HG03159 (cell line): ENCODE measurements at regions not wholly inside any gene's neighbourhood (a gene's known extent, or its start where the extent isn't known, plus 50 kb on each side); places are given as distances from the start of the nearest gene placed in this dataset.
"Not testable (repeated sequence)": the region's sequence is repeated elsewhere in the genome, so short reads cannot be mapped to it uniquely, and the experiment has no call there.

ENCODE experiments used
- ATAC-seq: cut with Tn5 transposase; IDR thresholded peaks from one replicate; pipeline ENCODE4 v1.9.1; 2021; ENCODE audit warnings: mild to moderate bottlenecking, moderate library complexity; ENCODE audit not compliant: unreplicated experiment

DNA sequence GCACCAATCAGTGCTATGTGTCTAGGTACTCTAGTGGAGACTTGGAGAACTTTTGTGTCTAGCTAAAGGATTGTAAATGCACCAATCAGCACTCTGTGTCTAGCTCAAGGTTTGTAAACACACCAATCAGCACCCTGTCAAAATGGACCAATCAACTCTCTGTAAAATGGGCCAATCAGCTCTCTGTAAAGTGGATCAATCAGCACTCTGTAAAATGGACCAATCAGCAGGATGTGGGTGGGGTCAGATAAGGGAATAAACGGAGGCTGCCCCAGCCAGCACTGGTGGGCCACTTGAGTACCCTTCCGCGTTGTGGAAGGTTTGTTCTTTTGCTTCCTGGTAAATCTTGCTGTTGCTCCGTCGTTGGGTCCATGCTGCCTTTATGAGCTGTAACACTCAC, 135.3 kb upstream of the RFC3 start:
- ATAC-seq: not testable (repeated sequence)

DNA sequence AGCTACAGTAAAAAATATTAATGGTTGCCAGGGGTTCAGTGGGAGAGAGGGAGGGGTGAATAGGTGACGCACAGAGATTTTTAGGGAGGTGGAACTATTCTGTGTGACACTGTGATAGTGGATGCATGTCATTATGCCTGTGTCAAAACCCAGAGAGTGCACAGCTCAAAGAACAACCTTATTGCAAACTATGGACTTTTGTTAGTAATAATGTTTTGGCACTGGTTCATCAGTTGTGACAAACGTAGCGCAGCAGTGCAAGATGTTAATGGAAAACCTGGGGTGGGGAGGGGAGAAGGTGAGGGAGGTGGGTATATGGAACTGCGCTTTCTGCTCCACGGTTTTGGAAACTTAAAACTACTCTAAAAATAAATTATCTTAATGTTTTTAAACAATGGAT, 134.6 kb upstream of the RFC3 start:
- no peak for ATAC-seq

DNA sequence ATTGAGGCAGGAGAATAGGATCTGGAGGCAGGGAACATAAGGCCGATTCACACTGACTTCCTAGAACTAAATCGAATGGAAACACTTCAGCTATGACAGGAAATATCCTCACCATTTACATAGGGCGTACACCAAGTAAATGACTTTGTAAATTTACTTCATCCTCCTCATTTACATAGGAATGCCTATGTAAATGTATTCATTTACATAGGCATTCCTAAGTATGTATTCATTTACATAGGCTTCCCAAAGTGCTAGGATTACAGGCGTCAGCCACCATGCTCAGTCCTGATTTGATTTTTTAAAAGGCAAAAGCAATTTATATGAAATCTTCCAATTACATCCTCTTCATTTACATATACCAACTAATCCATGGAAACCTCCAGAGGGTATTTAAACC, 133.1 kb upstream of the RFC3 start:
- ATAC-seq: no peak

DNA sequence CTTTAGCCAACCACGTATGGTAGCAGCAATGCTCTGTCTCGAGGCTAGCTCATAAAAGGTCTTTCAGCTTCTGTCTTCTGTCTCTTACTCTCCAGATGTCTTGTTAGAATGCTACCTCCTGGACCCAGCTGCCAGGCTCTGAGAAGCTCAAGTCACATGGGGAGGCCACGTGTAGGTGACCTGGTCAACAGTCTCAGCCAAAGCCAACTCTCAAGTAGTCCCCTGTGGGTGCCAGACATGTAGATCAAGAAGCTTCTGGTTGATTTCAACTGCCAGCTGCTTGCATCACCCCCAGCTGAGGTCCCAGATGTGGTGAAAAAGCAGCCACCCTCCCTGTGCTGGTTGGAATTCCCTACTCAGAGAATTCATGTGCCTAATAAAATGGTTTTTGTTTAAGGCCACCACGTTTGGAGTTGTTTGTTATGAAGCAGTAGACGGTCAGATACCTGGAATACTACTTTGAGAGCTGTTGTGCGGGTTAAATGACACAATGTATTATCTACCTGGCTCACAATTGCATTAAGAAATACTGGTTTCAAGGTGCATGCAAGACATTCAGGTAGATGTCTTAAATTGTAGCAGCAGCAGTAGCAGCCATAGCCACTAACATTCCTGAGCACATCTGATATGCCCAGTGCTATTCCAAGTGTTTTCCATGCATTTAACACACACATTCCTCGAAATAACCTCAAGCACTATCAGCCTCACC, 131.0 kb upstream of the RFC3 start:
- no peak for ATAC-seq

DNA sequence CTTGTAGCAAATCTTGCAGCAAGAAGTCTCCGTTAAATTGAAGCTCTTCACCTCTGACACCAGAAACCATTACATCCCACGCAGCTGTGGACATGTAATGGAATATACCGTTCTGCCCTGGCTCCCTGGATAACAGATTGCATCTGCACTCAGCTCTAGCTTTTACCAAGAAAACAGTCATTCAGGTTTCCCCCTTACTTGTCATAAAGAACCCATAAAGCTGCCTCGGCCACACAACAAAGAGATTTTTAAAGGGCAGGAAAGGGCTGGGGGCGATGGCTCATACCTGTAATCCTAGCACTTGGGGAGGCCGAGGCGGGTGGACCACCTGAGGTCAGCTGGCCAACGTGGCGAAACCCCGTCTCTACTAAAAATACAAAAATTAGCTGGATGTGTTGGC, 127.6 kb upstream of the RFC3 start:
- no peak for ATAC-seq

DNA sequence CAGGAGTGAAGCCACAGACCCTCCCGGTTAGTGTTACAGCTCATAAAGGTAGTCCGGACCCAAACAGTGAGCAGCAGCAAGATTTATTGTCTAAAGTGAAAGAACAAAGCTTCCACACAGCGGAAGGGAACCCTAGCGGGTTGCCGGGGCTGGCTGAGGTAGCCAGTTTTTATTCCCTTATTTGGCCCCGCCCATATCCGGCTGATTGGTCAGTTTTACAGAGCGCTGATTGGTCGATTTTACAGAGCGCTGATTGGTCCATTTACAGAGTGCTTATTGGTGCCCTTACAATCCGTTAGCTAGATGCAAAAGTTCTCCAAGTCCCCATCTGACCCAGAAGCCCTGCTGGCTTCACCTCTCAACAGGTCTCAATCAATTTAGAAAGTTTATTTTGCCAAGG, 126.0 kb upstream of the RFC3 start:
- ATAC-seq: no peak

DNA sequence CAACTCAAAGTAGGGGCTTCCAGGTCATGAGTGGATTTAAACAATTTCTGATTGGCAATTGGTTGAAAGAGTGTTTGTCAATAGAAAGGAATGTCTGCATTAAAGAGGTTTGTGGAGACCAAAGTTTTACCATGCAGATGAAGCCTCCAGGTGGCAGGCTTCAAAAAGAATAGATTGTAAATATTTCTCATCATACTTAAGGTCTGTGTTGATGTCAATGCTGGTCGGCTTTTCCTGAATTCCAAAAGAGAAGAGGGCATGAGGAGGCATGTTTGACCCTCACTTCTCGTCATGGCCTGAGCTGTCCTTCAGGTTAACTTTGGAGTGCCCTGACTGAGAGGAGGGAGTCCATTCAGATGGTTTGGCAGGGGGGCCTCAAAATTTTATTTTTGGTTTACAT, 125.4 kb upstream of the RFC3 start:
- no peak for ATAC-seq

DNA sequence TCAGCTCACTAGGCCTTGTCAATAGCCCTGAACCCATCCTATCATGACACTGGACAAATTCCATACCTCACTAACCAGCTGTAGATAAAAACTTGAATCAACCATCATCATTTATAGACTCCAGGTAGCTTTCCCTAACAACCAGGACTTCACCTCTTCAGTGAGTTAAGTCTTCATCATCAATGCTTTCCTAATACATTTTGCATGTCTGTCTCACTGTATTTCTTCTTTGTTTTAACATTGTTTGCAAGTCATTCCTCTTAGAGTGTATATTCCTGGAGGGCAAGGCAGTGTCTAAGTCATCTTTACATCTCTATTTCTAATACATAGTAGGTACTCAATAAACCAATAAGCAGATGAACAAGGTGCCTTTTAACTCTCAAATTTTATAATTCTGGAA, 123.4 kb upstream of the RFC3 start:
- no peak for ATAC-seq

DNA sequence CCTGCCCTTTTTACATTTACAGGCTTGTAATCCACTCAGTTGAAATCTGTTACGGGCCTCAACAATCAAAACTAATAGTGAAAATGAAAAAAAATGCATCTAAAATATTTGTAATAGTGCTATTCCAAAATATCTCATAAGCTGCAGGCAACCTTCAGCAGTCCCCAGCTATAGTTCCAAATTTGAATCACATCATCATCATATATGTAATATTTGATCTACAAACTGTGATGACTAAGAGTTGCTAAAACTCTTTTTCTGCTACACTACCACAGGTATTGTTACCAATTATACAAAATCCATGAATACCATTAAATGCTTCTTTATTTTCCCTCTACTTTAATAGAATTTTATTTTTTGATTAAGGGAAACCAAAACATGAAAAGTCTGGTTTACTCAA, 121.4 kb upstream of the RFC3 start:
- ATAC-seq: no peak

DNA sequence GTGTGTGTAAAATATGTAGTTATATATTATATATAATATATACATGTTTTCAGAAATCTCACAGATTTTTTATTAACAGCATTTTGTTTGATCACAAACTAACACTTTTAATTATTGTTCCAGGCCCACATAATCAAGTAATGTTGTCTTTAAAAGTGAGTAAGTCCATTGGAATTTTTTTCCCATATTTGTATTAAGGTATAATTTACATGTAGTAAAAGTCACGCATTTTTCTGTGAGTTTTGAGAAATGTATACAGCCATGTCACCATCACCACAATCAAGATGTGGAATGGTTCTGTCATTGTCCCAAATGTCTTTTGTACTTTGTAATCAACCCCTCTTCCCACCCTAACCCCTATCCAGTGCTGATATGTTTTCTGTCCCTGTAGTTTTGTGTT, 120.0 kb upstream of the RFC3 start:
- ATAC-seq: no peak

DNA sequence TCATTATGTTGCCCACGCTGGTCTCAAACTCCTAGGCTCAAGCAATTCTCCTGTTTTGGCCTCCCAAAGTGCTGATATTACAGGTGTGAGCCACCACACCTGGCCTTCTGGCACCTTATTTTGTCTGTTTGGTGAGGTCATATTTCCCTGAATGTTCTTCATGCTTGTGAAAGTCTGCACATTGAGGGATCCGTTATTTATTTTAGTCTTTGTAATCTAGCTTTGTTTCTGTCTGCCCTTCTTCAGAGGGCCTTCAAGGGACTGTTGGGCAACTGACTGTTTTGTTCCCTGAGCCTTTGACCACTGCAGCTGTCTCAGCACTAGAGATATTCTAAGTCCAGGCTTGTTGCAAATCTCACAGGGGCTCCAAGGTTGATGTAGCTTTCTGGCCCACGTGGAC, 110.5 kb upstream of the RFC3 start:
- no peak for ATAC-seq

DNA sequence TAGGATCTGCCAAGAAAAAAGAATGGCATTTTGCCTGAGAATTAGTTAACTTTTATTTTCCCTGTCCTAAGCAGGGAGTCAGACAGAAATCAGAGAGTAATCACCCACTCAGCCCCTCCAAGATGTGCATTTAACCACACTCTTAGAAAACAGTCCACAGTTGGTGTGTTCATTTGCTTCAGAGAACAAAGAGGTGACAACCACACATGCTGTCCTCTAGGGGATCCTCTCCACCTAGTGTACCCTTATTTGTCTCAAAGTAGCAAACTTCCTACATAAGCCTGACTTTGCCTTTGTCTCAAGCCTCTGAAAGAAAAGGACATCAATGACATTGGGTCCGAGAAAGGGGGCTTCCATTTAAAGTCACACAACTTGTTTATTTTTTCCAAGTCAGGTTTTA, 107.0 kb upstream of the RFC3 start:
- ATAC-seq: no peak

DNA sequence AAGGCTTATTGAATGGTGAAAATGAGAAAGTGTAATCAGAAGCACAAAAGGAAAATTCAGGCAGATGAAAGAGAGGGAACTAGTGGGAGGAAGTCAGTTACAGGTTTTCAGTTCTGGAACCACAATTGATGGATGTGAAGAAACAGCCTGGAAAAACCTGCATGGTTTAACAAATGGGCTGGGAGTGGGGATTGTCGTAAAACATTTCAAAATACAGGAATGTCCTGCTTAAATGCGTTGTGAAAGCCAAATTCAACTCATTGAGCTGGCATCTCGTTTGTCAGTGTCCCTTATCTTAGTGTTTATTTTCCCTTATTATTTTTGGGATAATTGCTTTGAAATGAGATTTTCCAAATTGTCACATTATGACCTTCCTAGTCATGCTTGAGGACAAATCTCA, 106.5 kb upstream of the RFC3 start:
- no peak for ATAC-seq

DNA sequence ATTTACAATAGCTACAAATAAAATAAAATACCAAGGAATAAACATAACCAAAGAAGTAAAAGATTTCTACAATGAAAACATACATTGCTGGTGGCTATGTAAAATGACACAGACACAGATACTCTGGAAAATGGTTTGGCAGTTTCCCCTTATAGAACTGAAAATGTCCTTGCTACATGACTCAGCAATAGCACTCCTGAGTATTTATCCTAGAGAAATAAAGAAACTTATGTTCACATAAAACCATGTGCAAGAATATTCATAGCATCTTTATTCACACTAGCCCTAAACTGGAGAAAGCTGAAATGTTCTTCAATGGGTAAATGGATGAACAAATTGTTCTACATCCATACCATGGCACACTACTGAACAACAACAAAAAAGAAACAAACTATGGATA, 100.2 kb upstream of the RFC3 start:
- ATAC-seq: no peak

DNA sequence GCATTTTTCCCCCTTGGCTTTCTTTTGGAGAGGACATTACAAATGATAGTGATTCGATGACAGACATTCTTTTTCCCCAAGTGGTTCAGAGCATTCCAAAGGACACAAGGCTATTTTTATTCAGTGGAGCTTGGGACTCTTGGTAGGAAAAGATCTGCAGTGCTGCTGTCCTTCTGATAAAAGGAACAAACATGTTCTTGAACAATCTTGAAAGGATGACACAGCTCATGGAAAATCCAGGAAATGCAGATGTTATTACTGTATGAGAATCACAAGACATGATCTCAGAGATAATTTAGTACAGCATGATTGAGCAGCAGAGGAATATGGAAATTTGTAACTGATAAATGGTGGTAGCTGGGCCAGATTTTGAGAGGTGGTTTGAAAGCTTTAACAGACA, 96.2 kb upstream of the RFC3 start:
- no peak for ATAC-seq

DNA sequence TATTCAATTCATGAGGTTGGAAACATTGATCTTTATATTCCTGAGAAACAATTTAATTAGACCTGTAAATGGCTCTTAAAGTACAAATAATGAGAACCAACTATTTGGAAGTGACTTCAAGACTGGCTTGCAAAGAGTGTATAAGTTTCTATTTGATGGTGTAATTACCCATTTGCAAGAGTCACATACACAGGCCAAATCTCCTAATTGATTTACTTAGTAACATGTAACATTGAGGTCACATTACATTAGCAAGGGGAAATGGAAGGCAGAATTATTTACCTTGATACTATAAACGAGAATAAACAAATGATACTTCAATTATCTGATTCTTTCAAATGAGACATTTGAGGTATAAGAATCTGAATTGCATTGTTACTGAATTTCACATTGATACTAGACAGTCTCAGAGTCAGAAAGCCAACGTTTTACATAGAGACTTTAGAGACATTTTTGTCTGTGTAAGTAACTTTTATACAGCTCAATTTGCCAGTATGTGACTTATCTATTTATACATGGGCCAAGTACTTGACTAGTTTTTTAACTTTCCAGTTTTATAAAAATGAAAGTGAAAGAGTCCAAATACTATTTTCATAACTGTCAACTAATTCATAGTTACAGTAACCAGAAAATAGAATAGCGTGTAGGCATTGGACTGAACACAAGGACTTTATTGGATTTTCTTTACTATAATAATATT, 95.6 kb upstream of the RFC3 start:
- peak; percentile 47 for ATAC-seq

DNA sequence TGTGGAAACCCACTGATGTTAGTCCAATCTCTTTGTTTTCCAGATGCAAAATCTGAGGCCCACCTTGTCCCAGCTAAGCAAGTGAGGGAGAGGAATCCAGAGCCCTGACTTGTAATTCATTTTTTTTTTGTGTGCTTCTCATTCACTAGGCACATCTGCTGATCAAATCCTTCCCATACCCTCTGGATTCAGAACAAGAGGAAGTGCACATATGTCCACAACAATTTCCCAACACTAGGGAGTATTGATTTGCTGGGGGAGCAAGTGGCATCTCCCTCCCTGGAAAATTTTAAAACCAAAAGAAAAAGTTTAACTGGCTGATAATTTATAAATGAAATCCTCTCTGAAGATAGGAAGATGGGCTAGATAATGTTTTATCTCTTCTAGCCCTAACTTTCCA, 94.6 kb upstream of the RFC3 start:
- ATAC-seq: peak; percentile 7

DNA sequence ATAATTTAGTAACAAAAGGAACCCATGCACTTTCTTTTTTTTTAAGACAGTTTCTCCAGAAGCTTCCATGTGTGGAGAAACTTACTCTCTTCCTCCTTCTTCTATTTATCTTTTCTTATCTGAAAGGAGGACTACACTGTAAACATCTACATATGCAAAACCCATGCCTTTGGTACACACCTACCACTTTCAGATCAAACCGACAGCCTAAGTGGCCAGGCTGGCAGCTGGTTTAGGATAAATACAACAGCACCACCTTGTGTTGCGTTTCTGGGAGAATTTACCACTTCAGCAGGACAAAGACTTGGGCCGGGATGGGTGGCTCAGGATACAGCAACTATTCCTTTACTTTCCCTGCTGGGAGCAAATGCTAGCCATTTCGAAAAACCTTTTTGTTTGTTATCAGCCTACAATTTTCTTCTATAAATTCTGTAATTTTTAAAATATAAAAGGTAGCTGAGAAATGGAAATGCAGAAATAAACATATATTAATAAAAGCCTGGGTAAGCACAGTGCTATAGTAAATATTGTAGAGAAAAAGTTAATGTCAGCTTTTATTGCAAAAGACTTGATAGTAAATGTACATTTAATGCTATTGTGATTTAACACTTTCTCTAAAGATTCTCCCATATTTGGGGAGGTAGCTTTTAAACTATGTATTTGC, 94.0 kb upstream of the RFC3 start:
- ATAC-seq: peak; percentile 72

DNA sequence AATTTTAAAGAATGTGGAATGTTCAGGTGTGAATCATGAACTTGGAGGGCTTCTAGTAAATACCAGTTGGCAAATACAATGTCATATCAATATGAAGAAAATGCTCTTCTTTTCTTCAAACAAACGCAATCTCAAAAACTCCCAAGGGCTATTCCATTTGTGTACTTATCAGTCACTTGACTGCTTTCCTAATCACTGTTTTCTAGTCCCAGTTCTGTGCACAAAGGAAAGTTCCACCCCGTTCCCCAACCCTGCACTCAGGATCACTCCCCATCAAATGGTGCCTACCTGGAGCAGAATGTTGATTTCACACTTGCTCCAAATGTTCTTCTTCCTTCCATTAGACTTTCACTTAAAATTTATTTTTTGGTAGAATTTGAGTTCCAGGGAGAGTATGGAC, 92.6 kb upstream of the RFC3 start:
- ATAC-seq: no peak

DNA sequence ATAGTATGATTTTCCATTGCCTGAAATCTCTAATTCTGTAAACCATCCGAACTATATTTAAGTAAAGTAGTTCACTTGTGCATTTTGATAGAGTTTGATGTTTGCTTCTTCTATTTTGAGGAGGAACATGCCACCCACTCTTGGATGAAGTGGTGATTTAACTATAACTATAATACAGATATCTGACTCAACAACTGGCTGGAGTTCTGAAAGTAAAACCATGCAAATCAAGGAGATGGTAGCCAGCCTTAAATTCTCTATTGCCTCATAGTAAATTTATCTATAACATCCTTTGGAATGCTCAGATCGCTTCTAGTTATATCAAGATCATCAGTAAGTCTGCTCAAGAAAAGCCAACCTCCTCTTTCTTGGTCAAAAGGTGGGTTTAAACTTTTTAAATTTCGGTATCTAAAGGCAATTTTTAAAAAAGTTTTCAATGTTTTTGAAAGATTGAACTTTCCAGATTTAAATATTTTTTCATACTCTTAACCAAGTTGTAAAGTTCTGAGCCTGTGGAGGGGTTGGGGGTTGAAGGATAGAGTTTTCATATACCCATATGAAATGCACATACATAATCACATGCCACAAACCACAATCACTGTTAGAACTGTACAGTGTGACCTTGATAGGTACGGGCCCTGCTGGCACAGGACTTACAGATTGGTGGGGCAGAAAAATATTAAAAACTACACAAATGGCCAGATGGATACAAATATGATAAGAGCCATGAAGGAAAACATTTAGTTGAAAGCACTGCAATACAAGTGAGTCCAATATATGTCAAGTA, 90.5 kb upstream of the RFC3 start:
- no peak for ATAC-seq

DNA sequence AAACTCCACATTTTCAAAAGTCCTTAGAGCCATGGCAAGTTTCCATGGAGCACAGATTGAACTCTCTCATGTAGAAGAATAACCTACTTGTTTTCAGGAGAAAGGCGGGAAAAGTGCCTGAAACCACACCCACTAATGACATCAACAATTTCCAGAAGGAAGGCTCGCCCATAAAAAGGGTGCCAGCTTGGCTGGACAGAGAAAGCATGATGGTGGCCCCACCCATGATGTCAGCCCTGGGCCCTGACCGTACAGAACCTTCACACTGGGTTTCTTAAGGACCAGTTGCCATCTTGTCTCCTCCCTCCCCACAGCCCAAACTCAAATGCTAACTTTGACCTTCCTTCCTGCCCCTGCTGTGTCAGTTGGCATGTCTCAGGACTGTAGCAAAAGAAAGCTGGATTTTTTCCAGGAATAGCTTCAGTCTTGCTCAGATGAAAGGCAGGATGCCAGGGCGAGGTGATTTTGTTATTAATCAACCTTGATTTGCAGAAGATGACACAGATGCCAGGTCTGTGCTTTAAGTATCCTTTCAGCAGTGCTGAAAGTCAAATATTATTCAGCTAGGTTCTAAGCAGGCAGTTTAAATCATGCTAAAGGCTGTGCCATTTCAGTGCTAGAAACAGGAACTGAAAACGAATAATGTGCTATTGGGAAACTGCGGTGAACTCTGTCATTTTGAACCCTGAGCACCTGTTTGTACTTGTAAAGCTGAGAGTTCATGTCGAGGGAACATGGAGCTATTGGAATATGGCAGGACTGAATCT, 89.5 kb upstream of the RFC3 start:
- ATAC-seq: peak; percentile 85
